GM18861 (cell line): ENCODE measurements at regions not wholly inside any gene's neighbourhood (a gene's known extent, or its start where the extent isn't known, plus 50 kb on each side); places are given as distances from the start of the nearest gene placed in this dataset.

ENCODE experiments used
- ATAC-seq: cut with Tn5 transposase; IDR thresholded peaks from one replicate; pipeline ENCODE4 v1.9.1; 2021; ENCODE audit not compliant: unreplicated experiment

DNA sequence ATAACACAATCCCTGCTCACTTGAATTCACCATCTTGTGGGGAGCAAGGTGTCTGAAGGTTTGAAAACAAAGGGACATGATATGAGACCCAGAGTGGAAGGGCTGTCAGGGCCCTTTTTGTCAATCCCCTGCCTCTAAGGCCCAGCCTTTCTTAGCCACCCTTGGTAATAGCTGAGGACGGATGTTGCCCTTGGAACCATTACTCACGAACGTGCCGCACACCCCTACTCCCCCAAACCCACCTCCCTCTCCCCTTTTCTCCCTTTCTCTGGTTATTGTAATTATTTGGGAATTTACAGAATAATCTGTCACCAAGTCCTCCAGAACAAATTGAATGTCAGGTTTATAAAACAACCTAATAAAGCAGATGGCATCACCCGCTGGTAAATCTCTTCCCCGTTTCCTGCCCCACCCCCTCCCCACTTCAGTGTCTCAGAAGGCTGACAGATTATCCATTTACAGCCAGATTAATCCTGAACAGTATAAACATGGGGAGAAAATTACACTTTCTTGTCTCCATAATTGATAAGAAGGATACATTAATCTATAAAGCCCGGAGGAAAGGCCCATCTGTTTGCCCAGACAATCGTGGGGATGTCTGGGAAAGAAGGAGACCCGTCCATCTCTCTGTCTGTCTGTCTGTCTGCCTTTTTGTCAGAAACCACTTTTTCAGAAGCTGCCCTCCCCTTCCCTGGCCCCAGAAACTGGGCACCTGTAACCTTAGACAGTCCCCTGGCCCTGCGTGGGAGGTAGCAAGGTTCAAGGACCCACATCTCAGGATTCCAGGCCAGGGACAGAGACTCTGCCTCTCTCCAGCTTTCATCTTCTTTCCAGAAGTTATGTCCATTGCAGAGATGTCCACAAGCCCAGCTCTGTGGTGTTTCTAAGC is 60.6 kb upstream of the CD34 start:
- ATAC-seq, result no peak

- ATAC-seq, result no peak
Observed at GRCh38 chr1:207970329-207971233, 59.7 kb upstream of the CD34 start.

DNA sequence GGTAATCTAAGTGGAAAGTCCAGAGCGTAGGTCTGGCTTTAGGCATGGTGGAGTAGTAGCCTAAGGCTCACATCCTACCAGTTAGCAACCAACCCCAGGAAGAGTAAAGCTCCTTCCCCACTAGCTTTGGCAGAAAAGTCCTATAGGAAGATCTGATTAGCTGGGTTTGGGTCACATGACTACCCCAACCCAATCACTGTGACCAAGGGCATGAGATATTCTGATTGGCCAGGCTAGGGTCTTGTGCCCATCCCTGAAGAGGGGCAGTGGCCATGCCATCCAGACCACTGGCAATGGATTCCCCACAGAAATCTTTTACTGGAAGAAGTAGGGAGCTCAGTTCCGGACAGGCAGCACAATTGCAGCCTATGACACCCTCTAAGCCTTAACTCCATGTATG is 58.6 kb upstream of the CD34 start:
- no peak for ATAC-seq

GRCh38 chr1:207968521-207969009 is 57.6 kb upstream of the CD34 start:
- ATAC-seq, result no peak

GRCh38 chr1:207967703-207968102 is 56.8 kb upstream of the CD34 start:
- no peak for ATAC-seq

DNA sequence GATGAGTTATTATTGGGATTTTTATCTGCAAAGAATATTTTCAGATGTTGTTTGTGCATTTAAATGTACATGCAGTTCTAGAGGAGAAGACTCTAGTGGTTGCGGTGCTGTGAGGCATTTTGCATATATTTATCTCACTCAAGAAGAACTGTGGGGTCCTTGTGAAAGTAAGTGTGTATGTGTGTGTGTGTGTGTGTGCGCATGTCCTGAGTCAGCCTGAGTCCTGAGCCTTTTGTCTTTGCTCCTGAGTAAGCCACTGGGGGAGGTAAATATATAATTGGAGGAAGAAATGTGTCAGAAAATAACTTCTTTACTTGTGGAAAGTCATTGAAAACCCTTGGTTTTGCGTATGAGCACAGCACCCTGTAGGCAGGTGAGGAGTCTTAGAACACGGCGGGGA is 55.6 kb upstream of the CD34 start:
- no peak for ATAC-seq

DNA sequence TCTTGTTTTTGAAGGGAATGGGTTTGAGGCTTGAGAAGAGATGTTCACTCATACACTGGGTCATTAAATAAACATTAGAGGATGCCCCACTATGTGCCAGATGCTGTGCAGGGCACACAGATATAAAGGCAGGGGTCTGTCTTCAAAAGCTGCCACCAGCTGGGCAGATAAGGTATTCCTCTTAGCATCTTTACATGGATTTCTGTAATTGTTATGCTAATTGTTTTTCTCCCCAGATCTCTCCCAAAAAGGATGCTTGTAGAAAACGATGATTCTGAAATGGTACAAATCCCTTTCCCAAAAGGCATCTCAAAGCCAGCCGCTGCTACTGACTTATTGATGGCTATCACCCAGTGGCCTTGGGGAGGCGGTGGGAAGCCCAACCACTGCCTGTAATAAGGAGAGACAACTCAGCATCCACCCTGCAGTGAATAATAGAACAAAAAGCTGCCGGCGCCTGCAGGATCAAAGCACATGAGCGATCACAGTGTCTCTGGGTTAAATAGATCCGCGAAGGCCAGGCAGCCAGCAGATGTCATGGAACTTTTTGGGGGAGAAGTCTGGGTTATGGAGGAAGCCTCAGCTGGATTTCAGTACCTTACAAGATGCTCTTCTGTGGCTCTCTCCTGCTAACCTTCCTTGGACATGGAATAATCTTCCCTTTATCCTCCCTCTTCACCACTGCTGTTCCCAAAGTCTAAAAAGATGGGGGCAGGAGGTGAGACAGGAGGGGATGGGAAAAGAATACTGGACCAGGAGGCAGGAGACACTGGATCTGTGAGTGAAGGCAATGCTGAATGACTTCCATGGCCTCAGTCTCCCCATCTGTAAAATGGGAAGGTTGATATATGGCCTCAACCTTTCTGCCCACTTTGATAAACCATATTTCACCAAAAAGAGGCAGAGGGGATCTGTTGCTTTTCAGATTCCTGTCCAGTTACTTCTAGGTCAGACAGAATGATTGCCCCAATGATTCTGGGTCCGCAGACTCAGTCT is 54.8 kb upstream of the CD34 start:
- no peak for ATAC-seq

DNA sequence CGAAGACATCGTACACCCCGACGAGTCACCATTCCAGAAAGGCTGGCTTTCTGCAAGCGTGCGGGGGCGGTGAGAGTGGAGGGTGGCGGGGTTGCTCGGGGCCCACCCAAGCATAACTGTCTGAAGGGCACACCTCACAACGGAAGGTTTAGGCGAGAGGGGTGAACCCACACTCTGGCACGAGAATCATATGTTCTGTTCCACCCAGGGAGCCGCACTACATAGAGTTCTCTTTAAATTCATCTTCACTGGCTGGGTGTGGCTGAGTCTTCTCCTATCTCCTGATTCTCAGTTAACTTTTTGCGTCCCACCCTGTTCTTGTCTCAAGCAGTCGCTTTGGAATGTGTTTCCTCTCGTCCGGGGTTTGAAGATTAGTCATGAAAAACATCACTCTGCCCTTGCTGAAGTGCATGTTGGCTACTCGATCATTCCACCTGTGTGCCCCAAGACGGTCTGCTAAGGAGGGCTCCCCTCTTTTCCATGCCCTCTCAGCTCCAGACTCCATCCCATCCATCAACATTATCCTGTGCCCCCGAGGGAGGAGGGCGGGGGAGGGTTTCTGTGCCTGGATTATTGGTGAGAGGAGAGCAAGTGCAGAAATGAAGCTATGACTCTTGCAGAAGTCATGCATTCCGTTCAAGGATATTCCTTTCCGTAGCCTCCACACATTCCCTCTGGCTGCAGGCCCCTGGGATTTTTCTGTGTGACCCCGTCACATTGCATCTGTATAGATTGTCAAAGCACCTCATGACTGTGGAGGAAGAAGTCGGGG is 53.5 kb upstream of the CD34 start:
- ATAC-seq, result no peak

DNA sequence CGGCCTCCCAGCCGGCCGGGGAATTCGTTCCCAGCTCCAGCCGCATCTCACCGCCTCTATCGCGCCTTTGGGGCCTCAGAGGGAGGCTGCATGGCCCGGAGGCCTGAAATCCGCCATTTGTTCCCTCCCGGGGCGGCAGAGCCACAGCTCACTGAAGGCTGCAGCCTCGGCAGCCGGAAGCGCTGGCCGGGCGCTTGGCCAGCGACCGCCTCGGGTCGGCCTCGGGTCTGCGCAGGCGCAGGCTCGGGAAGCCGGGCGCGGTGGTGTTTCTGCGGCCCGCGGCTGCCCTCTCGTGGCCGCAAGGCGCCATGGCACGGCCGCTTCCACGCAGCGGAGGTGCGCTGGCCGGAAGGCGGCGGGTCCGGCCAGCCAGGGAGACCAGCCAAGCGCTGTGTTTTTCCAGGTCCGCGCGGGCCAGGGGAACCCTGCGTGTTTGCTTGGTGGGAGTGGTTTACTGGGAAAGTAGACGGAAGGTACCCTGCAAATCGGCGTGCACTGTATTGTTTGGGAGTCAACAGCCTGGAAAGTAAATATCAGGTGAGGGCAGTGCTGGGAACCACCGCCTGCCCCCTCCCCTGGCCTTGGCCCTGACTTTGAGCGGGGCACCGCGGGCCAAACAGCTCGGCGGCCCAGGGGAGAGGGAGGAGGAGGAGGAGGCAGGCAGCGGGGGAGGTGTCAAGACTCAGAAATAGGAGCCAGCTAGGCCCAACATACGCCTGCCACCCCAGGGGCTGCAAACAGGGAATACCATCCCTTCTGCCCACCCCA is 52.7 kb upstream of the CD34 start:
- ATAC-seq, result peak; percentile 85

GRCh38 chr1:207962716-207963426 is 51.9 kb upstream of the CD34 start:
- ATAC-seq, result no peak
